HTR-8/SVneo (cell line): ENCODE measurements at regions not wholly inside any gene's neighbourhood (a gene's known extent, or its start where the extent isn't known, plus 50 kb on each side); places are given as distances from the start of the nearest gene placed in this dataset.

Experiments
- DNase-seq: peaks from one replicate; pipeline ENCODE4 v3.0.0; 2011; ENCODE audit warnings: low spot score, mixed read lengths; ENCODE audit not compliant: insufficient read length
- FAIRE-seq: peaks from 2 replicates; lab custom pipeline; 2011; peaks lifted over from hg19 to GRCh38; lab: Jason Lieb, UNC

- no peak for DNase-seq
- no peak for FAIRE-seq
These were observed 78.5 kb upstream of the ADCY1 start for GRCh38 chr7:45495618-45496017.

DNA sequence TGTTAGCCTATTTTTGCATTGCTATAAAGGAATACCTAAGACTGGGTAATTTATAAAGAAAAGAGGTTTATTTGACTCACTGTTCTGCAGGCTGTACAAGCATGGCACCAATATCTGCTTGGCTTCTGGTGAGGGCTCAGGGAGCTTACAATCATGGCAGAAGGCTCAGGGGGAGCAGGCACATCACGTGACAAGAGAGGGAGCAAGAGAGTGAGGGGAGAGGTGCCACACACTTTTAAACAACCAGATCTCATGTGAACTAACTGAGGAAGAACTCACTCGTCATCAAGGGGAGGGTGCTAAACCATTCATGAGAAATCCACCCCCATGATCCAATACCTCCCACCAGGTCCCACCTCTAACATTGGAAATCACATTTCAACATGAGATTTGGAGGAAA lies 73.9 kb upstream of the ADCY1 start:
- no peak for DNase-seq
- FAIRE-seq, result no peak

DNA sequence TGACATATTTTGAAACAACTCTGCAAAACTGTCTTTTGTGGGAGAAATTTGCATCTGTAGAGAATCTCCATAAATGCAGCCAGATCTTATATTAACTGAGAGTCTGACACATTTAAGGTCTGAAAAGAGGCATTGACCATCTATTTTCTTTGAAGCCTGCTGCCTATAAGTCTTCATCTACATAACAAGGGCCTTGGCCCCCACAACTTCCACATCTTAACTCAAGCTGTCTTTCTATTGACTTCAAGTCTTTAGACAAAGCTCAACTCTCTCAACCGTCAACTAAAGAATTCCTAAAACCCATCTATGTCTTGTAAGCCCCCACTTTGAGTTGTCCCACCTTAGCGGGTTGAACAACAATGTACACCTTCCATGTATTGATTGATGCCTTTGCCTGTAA lies 72.4 kb upstream of the ADCY1 start:
- DNase-seq, result no peak
- FAIRE-seq, result no peak

GRCh38 chr7:45506059-45506458 lies 68.1 kb upstream of the ADCY1 start:
- DNase-seq (no peak), FAIRE-seq (no peak)

DNA sequence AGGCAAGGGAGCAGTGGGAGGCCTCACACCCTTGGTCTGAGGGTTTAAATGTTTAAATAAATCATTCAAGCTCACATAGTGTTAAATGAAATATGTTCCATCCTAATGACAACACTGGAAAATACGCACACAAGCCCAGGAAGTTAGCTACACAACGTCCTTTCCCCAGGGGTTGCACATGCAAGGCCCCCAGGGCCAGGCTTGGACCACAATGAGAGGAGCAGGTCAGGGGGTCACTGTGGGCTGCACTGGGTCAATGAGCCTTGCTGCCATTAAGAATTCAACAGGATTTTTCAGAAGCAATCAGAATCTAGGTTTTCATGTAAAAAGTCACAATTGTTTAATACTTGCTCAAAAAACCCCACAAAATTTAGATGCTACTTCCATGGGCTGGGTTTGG lies 64.9 kb upstream of the ADCY1 start:
- FAIRE-seq, result no peak
- no peak for DNase-seq

- FAIRE-seq, result no peak
These were observed 62.2 kb upstream of the ADCY1 start for GRCh38 chr7:45511721-45512597.

DNA sequence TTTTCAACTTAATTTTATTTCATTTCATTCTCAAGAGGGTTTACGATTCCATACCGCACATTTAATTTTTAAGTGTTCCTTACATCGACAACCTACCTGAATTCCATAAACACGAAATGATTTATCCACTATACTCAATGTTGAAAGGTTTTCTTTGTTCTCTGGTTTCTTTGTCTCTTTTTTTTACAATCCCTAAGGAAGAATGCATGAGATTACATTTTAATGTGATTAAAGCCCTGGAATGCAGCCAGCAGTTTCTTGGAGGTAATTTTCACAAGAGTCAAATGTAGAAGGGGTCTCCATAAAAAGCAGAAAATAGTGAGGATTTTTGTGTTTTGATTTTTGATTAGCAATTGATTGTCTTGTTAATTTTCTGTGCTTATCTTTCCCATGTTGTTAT lies 59.2 kb upstream of the ADCY1 start:
- DNase-seq (no peak), FAIRE-seq (no peak)

More at GRCh38 chr7:45511721-45512597, 62.2 kb upstream of the ADCY1 start:
- DNase-seq, result no peak

GRCh38 chr7:45515346-45515745 lies 58.8 kb upstream of the ADCY1 start:
- DNase-seq (no peak), FAIRE-seq (no peak)
